GM19193 (cell line): ENCODE measurements at regions not wholly inside any gene's neighbourhood (a gene's known extent, or its start where the extent isn't known, plus 50 kb on each side); places are given as distances from the start of the nearest gene placed in this dataset.

Source experiments
- POLR2A ChIP-seq: IDR thresholded peaks from 4 replicates; pipeline ENCODE4 v1.6.1; 2011; ENCODE audit not compliant: insufficient read depth, insufficient read length; ENCODE audit errors: extremely low read depth

- no peak for TF ChIP-seq POLR2A
Observed at GRCh38 chrX:45524296-45524695, 323.6 kb upstream of the DIPK2B start.

- no peak for TF ChIP-seq POLR2A
Observed at GRCh38 chrX:45518552-45518951, 317.9 kb upstream of the DIPK2B start.

- TF ChIP-seq POLR2A: no peak
Observed at GRCh38 chrX:45517090-45517973, 316.7 kb upstream of the DIPK2B start.

- TF ChIP-seq POLR2A: no peak
Observed at GRCh38 chrX:45515262-45516215, 314.9 kb upstream of the DIPK2B start.

- no peak for TF ChIP-seq POLR2A
Observed at GRCh38 chrX:45513042-45513441, 312.4 kb upstream of the DIPK2B start.

GRCh38 chrX:45508454-45508853 lies 307.8 kb upstream of the DIPK2B start:
- TF ChIP-seq POLR2A: no peak

- no peak for TF ChIP-seq POLR2A
Observed at GRCh38 chrX:45506149-45506730, 305.6 kb upstream of the DIPK2B start.

- no peak for TF ChIP-seq POLR2A
Observed at GRCh38 chrX:45505214-45505613, 304.5 kb upstream of the DIPK2B start.

GRCh38 chrX:45502396-45502795 lies 301.7 kb upstream of the DIPK2B start:
- no peak for TF ChIP-seq POLR2A

GRCh38 chrX:45497290-45497689 lies 296.6 kb upstream of the DIPK2B start:
- TF ChIP-seq POLR2A: no peak

- TF ChIP-seq POLR2A: no peak
Observed at GRCh38 chrX:45485719-45486118, 285.0 kb upstream of the DIPK2B start.

GRCh38 chrX:45479835-45480422 lies 279.3 kb upstream of the DIPK2B start:
- no peak for TF ChIP-seq POLR2A

GRCh38 chrX:45479196-45479834 lies 278.6 kb upstream of the DIPK2B start:
- no peak for TF ChIP-seq POLR2A

GRCh38 chrX:45472968-45473367 lies 272.3 kb upstream of the DIPK2B start:
- TF ChIP-seq POLR2A: no peak
